ENCODE measurements at regions not wholly inside any gene's neighbourhood (a gene's known extent, or its start where the extent isn't known, plus 50 kb on each side); places are given as distances from the start of the nearest gene placed in this dataset.
A peak's percentile ranks its signal among the peaks of the same experiment; 100 is the strongest.
"Not testable (repeated sequence)": the region's sequence is repeated elsewhere in the genome, so short reads cannot be mapped to it uniquely, and the experiment has no call there.

DNA sequence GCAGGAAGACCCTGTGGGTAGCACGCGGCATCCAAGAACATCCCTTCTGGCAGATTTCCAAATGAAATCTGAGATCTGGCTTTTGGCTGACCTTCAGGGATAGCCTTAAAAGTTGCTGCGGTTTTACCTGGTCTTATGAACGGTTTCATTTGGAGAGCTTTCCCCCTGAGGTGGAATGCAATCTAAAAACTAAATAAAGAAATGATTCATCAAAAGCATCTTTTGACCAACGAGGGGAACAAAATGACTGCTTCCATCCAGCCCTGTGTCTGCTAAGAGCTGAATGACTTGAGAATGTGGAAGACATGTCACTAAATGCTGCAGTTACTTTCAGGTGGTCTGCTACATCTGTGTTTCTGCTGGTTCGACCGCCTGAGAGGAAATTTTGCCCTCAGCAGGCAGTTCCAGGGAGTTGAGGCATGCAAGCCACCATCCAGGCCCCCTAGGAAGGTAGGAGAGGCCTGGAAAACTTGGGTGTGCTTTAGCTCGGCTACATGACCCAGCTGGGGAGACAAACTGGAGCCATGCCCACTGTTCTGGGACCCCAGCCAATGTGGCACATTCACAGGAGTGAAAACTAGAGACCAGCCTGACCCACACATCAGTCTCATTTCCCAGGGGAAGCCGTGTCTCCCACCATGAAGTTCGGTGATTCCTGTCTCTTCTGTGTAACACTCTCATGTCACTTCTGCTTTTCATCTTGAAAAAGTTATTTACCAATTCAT is 175.1 kb upstream of the KL start:
- TF ChIP-seq, protein P1, sequence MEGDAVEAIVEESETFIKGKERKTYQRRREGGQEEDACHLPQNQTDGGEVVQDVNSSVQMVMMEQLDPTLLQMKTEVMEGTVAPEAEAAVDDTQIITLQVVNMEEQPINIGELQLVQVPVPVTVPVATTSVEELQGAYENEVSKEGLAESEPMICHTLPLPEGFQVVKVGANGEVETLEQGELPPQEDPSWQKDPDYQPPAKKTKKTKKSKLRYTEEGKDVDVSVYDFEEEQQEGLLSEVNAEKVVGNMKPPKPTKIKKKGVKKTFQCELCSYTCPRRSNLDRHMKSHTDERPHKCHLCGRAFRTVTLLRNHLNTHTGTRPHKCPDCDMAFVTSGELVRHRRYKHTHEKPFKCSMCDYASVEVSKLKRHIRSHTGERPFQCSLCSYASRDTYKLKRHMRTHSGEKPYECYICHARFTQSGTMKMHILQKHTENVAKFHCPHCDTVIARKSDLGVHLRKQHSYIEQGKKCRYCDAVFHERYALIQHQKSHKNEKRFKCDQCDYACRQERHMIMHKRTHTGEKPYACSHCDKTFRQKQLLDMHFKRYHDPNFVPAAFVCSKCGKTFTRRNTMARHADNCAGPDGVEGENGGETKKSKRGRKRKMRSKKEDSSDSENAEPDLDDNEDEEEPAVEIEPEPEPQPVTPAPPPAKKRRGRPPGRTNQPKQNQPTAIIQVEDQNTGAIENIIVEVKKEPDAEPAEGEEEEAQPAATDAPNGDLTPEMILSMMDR (IDR thresholded peaks at IDR 0.05; ENCODE audit: poor library complexity, severe bottlenecking) = no peak
- Histone ChIP-seq H3K27me3 (ENCODE audit: insufficient read depth, poor library complexity, severe bottlenecking) (no peaks in the 10 kb centered on the region), H3K4me3 (ENCODE audit: severe bottlenecking) (no peak overlapping the region), H3K4me1 (ENCODE audit: insufficient read depth, poor library complexity, severe bottlenecking) (no peaks in the 10 kb centered on the region), H3K9me3 (ENCODE audit: severe bottlenecking) (no peaks in the 10 kb centered on the region), H3K36me3 (ENCODE audit: low read depth) (no peaks in the 10 kb centered on the region), H3K27ac (ENCODE audit: poor library complexity, severe bottlenecking) (no peak overlapping the region)
- ATAC-seq (ENCODE audit: low read depth) (peak; percentile 23; the same call in 1 of the 3 replicates), DNase-seq (ENCODE audit: low spot score) (no peak)

DNA sequence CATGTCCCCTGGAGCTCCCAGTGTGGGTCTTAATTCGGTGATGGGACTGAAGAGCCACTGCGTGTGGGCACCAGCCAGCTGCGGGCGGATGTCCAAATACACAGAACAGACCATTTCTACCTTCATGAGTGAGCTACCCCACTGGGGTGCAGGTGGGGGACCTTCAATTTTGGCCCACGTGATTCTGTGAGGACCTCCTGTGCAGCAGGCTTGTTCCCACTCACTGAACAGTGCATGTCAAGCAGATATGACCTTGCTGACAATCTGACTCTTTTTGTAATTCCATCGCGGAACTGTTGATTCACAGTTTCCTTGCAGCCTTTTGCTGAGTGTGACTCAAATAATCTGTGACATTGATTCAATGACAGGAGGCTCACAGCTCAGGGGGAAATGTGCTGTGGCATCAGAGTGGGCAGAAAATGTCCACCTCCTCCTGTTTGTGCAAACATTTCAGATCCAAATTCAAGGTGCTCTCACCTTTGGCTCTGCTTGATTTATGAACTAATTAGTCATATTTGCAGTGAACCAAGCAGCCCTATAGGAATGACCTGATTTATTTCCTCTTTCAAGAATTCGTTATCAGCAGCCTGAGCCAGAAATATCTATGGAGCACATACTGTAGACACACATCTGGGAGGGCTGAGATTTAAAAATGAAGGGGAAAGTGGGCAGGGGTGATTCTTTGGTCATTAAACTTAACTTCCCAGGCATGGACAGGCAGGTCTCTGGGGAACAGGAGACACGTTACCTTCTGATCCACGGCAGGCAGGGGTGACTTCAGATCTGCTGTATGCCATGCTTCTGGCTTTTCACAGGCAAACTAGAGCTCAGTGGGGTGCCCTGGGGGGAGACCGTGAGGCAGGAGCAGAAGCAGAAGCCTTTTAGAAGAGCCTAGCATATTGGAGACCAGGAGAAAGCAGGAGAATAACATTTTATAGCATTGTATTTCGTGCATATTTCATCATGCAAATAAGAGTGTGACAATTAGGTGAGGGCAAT is 170.0 kb upstream of the KL start:
- TF ChIP-seq, protein P1 (IDR thresholded peaks at IDR 0.05; ENCODE audit: poor library complexity, severe bottlenecking) = no peak
- DNase-seq (ENCODE audit: low spot score) (no peak), ATAC-seq (ENCODE audit: low read depth) (no peak)
- Histone ChIP-seq H3K9me3 (ENCODE audit: severe bottlenecking) (no peaks in the 10 kb centered on the region), H3K27me3 (ENCODE audit: insufficient read depth, poor library complexity, severe bottlenecking) (no peaks in the 10 kb centered on the region), H3K36me3 (ENCODE audit: low read depth) (no peaks in the 10 kb centered on the region), H3K27ac (ENCODE audit: poor library complexity, severe bottlenecking) (no peak overlapping the region), H3K4me3 (ENCODE audit: severe bottlenecking) (no peak overlapping the region), H3K4me1 (ENCODE audit: insufficient read depth, poor library complexity, severe bottlenecking) (no peaks in the 10 kb centered on the region)

DNA sequence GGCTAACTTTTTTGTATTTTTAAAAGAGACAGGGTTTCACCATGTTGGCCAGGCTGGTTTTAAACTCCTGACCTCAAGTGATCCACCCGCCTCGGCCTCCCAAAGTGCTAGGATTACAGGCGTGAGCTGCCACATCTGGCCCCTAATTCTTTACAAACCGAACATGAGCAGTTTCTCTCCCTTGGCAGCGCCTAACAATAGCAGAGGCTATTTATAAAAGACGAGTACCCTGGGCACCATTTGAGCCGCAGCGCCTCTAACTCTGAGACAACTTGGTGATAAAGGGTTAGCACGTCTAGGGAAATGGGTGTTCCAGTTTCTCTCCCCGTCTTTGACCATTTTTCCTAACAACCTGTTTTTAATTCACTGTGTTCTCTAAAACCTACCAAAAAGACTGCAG is 168.2 kb upstream of the KL start:
- H3K9me3 ChIP-seq (ENCODE audit: severe bottlenecking) = not testable (repeated sequence)

DNA sequence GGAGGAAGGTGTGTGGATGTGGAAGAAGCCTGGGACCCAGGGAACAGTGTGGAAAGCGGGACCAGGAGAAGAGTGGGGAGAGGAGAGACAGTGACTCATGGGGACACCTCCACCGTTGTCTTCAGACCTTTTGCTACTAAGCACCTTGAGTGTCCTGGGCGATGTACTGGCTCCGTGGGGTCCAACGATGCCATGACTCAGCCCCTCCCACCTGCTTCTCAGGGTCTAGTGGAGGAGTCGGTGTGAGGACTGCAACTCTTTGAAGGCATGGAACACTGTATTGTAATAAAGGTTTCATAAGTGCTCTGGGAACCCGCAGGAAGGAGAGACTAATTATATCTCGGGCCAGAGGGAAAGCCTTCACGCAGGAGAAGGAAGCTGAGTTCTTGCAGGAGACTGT is 166.9 kb upstream of the KL start:
- DNase-seq (ENCODE audit: low spot score) = no peak
- Histone ChIP-seq H3K27me3 (ENCODE audit: insufficient read depth, poor library complexity, severe bottlenecking) (no peaks in the 10 kb centered on the region), H3K9me3 (ENCODE audit: severe bottlenecking) (no peaks in the 10 kb centered on the region), H3K4me3 (ENCODE audit: severe bottlenecking) (no peak overlapping the region), H3K4me1 (ENCODE audit: insufficient read depth, poor library complexity, severe bottlenecking) (no peaks in the 10 kb centered on the region), H3K27ac (ENCODE audit: poor library complexity, severe bottlenecking) (no peak overlapping the region), H3K36me3 (ENCODE audit: low read depth) (no peaks in the 10 kb centered on the region)
- TF ChIP-seq, protein P1 (IDR thresholded peaks at IDR 0.05; ENCODE audit: poor library complexity, severe bottlenecking) = no peak
- no peak for ATAC-seq (ENCODE audit: low read depth)

More for the DNA sequence above, 168.2 kb upstream of the KL start:
- not testable (repeated sequence) for H3K27ac ChIP-seq (ENCODE audit: poor library complexity, severe bottlenecking); DNase-seq (ENCODE audit: low spot score); H3K27me3 ChIP-seq (ENCODE audit: insufficient read depth, poor library complexity, severe bottlenecking); ATAC-seq (ENCODE audit: low read depth); H3K4me3 ChIP-seq (ENCODE audit: severe bottlenecking); H3K4me1 ChIP-seq (ENCODE audit: insufficient read depth, poor library complexity, severe bottlenecking); H3K36me3 ChIP-seq (ENCODE audit: low read depth)

DNA sequence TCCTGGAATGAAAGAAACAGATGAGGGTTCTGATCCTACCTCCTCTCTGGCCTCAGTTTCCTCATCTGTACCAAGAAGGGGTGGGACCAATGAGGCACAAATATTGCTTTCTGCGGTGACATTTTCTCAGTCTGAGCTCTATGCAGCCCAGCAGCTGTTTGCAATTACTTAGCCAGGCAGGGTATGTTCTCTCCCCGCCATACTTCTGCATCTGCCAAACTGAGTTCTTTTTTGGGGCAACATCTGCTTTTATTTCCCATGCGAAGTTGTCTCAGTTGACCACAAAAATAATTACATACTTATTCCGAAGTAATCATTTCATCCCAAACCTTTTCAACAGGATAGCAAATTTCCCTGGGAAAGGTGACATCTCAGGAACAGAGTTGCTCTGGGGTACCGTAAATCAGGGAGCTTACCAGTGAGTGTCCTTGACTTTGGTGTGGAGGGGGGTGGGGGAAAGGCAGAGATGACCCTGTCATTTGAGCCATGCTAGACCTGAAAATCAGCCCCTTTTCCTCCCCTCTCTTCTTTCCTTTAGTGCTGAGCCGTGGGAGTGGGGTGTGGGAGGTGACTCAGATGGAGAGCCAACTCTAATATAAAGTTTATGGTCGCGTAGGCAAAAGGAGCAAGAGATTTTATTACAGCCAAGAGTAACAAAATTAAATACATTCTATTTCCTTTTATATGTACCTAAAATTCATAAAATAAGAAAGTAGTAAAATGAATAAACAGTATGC is 165.7 kb upstream of the KL start:
- H3K36me3 ChIP-seq (ENCODE audit: low read depth) = no peaks in the 10 kb centered on the region
- H3K9me3 ChIP-seq (ENCODE audit: severe bottlenecking) = no peaks in the 10 kb centered on the region
- TF ChIP-seq, protein P1 (IDR thresholded peaks at IDR 0.05; ENCODE audit: poor library complexity, severe bottlenecking) = no peak
- H3K27me3 ChIP-seq (ENCODE audit: insufficient read depth, poor library complexity, severe bottlenecking) = no peaks in the 10 kb centered on the region
- H3K4me3 ChIP-seq (ENCODE audit: severe bottlenecking) = no peak overlapping the region
- H3K27ac ChIP-seq (ENCODE audit: poor library complexity, severe bottlenecking) = no peak overlapping the region
- DNase-seq (ENCODE audit: low spot score) (no peak), ATAC-seq (ENCODE audit: low read depth) (no peak)
- no peaks in the 10 kb centered on the region for H3K4me1 ChIP-seq (ENCODE audit: insufficient read depth, poor library complexity, severe bottlenecking)
